Trophoblast cell (in vitro differentiated cells and primary cell): ENCODE measurements at regions not wholly inside any gene's neighbourhood (a gene's known extent, or its start where the extent isn't known, plus 50 kb on each side); places are given as distances from the start of the nearest gene placed in this dataset.

Experiments used
- DNase-seq, 2 donors: peaks; one replicate each; pipeline ENCODE4 v3.0.0-alpha.2; 2016
- H2AFZ ChIP-seq: 2 replicates; pipeline ENCODE4 v1.6.1; 2013; ENCODE audit warnings: low read length, moderate library complexity, mild to moderate bottlenecking; ENCODE audit not compliant: insufficient read depth, poor library complexity
- H2AK5ac ChIP-seq: 2 replicates; pipeline ENCODE4 v1.6.1; 2013; ENCODE audit warnings: mild to moderate bottlenecking, low read length
- H2BK120ac ChIP-seq: 2 replicates; pipeline ENCODE4 v1.6.1; 2013; ENCODE audit warnings: low read length, mild to moderate bottlenecking, moderate library complexity; ENCODE audit not compliant: insufficient read depth, poor library complexity
- H2BK12ac ChIP-seq: 2 replicates; pipeline ENCODE4 v1.6.1; 2013; ENCODE audit warnings: mild to moderate bottlenecking, low read length, moderate library complexity
- H2BK5ac ChIP-seq: 2 replicates; pipeline ENCODE4 v1.6.1; 2013; ENCODE audit warnings: low read length, low read depth, moderate library complexity, mild to moderate bottlenecking; ENCODE audit not compliant: poor library complexity
- H3K14ac ChIP-seq: 2 replicates; pipeline ENCODE4 v1.6.1; 2013; ENCODE audit warnings: mild to moderate bottlenecking, low read length
- H3K18ac ChIP-seq: 2 replicates; pipeline ENCODE4 v1.6.1; 2013; ENCODE audit warnings: mild to moderate bottlenecking, low read length
- H3K23ac ChIP-seq: 2 replicates; pipeline ENCODE4 v1.6.1; 2013; ENCODE audit warnings: low read length
- H3K27ac ChIP-seq: 2 replicates; pipeline ENCODE4 v1.5.1; 2013; ENCODE audit warnings: low read depth, mild to moderate bottlenecking, inconsistent platforms, low read length, moderate library complexity
- H3K27me3 ChIP-seq: 2 replicates; pipeline ENCODE4 v1.6.1; 2013; ENCODE audit warnings: inconsistent platforms, mild to moderate bottlenecking, low read length, moderate library complexity; ENCODE audit not compliant: insufficient read depth
- H3K36me3 ChIP-seq, 2 experiments: 1 replicate in 1 of 2; 2 replicates in 1 of 2; pipeline ENCODE4 v1.6.1; 2013; ENCODE audit warnings: low read length in 2 of 2, mild to moderate bottlenecking in 2 of 2, moderate library complexity in 1 of 2; ENCODE audit not compliant: insufficient read depth in 2 of 2, control insufficient read depth in 1 of 2
- H3K4ac ChIP-seq: 2 replicates; pipeline ENCODE4 v1.6.1; 2013; ENCODE audit warnings: low read depth, mild to moderate bottlenecking, low read length, moderate library complexity
- H3K4me1 ChIP-seq, 2 experiments: 1 replicate in 1 of 2; 2 replicates in 1 of 2; pipeline ENCODE4 v1.6.1; 2013; ENCODE audit warnings: low read length in 2 of 2, mild to moderate bottlenecking in 2 of 2, moderate library complexity in 1 of 2; ENCODE audit not compliant: insufficient read depth in 2 of 2, control insufficient read depth in 1 of 2
- H3K4me2 ChIP-seq: 2 replicates; pipeline ENCODE4 v1.6.1; 2013; ENCODE audit warnings: inconsistent platforms, mild to moderate bottlenecking, low read length, moderate library complexity
- H3K4me3 ChIP-seq: 2 replicates; pipeline ENCODE4 v1.5.1; 2013; ENCODE audit warnings: mild to moderate bottlenecking, low read depth, low read length, inconsistent platforms
- H3K79me1 ChIP-seq: one replicate; pipeline ENCODE4 v1.6.1; 2013; ENCODE audit warnings: low read length
- H3K79me2 ChIP-seq: 2 replicates; pipeline ENCODE4 v1.6.1; 2013; ENCODE audit warnings: low read length, mild to moderate bottlenecking; ENCODE audit not compliant: control insufficient read depth, insufficient read depth, poor library complexity
- H3K9ac ChIP-seq: 2 replicates; pipeline ENCODE4 v1.6.1; 2013; ENCODE audit warnings: mild to moderate bottlenecking, low read length
- H3K9me3 ChIP-seq: 2 replicates; pipeline ENCODE4 v1.6.1; 2013; ENCODE audit warnings: low read depth, mild to moderate bottlenecking, control low read depth, inconsistent platforms, low read length; ENCODE audit not compliant: insufficient read depth
- H4K12ac ChIP-seq: 2 replicates; pipeline ENCODE4 v1.6.1; 2013; ENCODE audit warnings: low read depth, mild to moderate bottlenecking, low read length, moderate library complexity
- H4K8ac ChIP-seq: 2 replicates; pipeline ENCODE4 v1.6.1; 2013; ENCODE audit warnings: low read depth, mild to moderate bottlenecking, low read length, moderate library complexity
- H4K91ac ChIP-seq: one replicate; pipeline ENCODE4 v1.6.1; 2013; ENCODE audit warnings: low read depth, mild to moderate bottlenecking, low read length, moderate library complexity
- WGBS: extraction: QIAGEN DNeasy Blood & Tissue Kit; methylation state at CpG from one replicate; pipeline ENCODE4 v1.1.7; 2013; ENCODE audit warnings: missing lambda C conversion rate; ENCODE audit not compliant: insufficient read length, insufficient coverage; ENCODE audit errors: extremely low coverage; 5-methylcytosine and 5-hydroxymethylcytosine counted together

DNA sequence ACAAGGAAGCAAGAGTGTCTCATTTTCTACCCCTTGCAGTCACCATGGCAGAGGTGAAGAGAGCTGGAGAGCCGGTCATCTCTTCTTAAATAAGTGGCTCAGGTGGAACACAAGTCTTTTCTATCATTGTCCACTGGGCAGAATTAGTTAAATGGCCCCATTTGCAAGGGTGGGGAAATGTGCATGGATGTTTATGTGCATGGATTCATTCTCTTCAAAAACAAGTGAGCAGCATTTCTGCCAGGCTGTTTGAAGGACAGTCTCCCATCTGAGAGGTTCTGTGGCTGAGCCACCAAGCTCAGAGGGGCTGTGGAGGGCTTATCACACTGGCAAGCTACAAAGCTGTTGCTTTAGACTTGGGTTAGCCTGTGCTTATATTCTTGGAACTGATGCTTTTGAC is 370.3 kb upstream of the MTPN start:
- no peaks in the 10 kb centered on the region for H3K79me2 ChIP-seq
- H4K91ac ChIP-seq: no peak overlapping the region
- no peak overlapping the region for H3K4ac ChIP-seq
- no peak overlapping the region for H3K27ac ChIP-seq
- no peak overlapping the region for H2BK5ac ChIP-seq
- DNase-seq: no peak
- H4K8ac ChIP-seq: no peak overlapping the region
- no peaks in the 10 kb centered on the region for H3K4me1 ChIP-seq
- no peak overlapping the region for H3K4me2 ChIP-seq
- H3K18ac ChIP-seq: no peak overlapping the region
- no peak overlapping the region for H3K14ac ChIP-seq
- H2AFZ ChIP-seq: no peak overlapping the region
- H3K4me3 ChIP-seq: no peak overlapping the region
- H4K12ac ChIP-seq: no peak overlapping the region
- H2AK5ac ChIP-seq: no peak overlapping the region
- no peak overlapping the region for H2BK12ac ChIP-seq
- no peak overlapping the region for H3K23ac ChIP-seq
- H3K9me3 ChIP-seq: no peaks in the 10 kb centered on the region
- H3K27me3 ChIP-seq: no peaks in the 10 kb centered on the region
- H2BK120ac ChIP-seq: no peak overlapping the region
- no peaks in the 10 kb centered on the region for H3K79me1 ChIP-seq
- no peak overlapping the region for H3K9ac ChIP-seq
- WGBS: no CpG with 5 or more reads among the region's 1 CpG
- H3K36me3 ChIP-seq: no peaks in the 10 kb centered on the region

DNA sequence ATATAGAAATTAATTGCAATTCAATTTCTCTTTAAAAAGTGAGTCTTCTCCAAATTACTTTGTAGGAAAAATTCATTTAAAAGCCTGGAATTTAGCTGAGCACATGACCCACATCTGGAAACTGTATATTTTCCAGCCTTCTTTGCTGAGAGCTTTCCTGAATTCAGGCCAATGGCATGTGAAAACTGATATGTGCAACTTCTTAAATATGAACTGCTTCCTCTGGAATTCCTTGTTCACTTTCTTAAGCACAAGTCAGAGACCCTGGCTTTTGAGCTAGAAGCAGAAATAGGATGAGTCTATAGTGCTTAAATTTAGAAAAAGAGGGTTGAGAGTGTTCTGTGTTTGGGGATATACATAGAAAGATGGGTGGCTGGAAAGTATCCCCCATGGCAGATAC is 365.1 kb upstream of the MTPN start:
- Histone ChIP-seq H2BK5ac (no peak overlapping the region), H3K4me2 (no peak overlapping the region), H3K79me1 (no peaks in the 10 kb centered on the region), H3K18ac (no peak overlapping the region), H3K27ac (no peak overlapping the region), H3K9me3 (no peaks in the 10 kb centered on the region), H4K8ac (no peak overlapping the region), H2AK5ac (no peak overlapping the region), H3K4ac (no peak overlapping the region), H2BK120ac (no peak overlapping the region), H3K9ac (no peak overlapping the region), H4K91ac (no peak overlapping the region), H3K79me2 (no peaks in the 10 kb centered on the region), H2BK12ac (no peak overlapping the region), H4K12ac (no peak overlapping the region), H3K4me3 (no peak overlapping the region), H3K14ac (no peak overlapping the region), H3K36me3 (no peaks in the 10 kb centered on the region), H3K27me3 (no peaks in the 10 kb centered on the region), H3K23ac (no peak overlapping the region), H3K4me1 (no peaks in the 10 kb centered on the region), H2AFZ (no peak overlapping the region)
- no peak for DNase-seq

DNA sequence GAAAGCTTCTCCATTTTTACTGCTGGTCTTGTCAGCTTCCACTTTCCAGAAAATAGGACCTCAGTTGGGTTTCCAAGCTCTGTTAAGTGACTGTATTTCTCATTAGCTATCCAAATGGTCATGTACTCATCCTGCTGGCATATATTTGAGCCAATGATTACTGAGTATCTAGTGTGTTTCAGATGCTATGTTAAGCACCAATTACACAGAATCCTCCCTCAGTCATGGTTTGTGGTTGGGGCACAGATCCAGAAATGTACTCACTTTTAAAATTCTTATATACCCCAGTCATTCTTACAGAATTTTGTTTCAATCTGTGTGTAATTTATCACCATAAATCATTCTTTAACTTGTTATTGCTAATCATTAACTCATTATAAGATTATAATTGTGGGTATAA is 362.3 kb upstream of the MTPN start:
- Histone ChIP-seq H3K79me1 (no peaks in the 10 kb centered on the region), H3K79me2 (no peaks in the 10 kb centered on the region), H3K9ac (no peak overlapping the region), H2BK5ac (no peak overlapping the region), H3K4me3 (no peak overlapping the region), H3K23ac (no peak overlapping the region), H2BK120ac (no peak overlapping the region), H4K12ac (no peak overlapping the region), H3K18ac (no peak overlapping the region), H3K9me3 (no peaks in the 10 kb centered on the region), H3K4me2 (no peak overlapping the region), H3K36me3 (no peaks in the 10 kb centered on the region), H4K8ac (no peak overlapping the region), H3K4ac (no peak overlapping the region), H4K91ac (no peak overlapping the region), H3K4me1 (no peaks in the 10 kb centered on the region), H3K27me3 (no peaks in the 10 kb centered on the region), H2AK5ac (no peak overlapping the region), H2AFZ (no peak overlapping the region), H3K27ac (no peak overlapping the region), H3K14ac (no peak overlapping the region), H2BK12ac (no peak overlapping the region)
- no peak for DNase-seq

DNA sequence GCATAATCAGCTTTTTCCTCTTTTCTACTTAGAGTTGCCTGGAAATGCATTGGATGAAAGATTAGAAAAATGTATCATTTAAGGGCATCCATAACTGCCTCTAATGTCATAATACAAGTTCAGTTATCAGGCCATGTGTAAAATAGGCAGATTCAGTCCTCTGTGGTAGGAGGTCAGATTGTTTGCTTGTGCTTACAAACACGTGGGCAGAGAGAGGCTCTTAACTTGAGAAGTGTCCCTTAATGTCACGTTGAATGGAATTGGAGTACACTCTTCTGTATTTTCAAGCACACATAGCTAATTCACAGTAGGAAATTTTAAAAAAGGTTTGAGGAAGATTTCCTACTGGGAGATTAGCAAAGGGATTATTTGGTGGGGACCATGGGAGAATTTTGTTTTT is 359.8 kb upstream of the MTPN start:
- H3K79me2 ChIP-seq: no peaks in the 10 kb centered on the region
- no peak overlapping the region for H3K4ac ChIP-seq
- no peak overlapping the region for H3K18ac ChIP-seq
- no peak overlapping the region for H2BK5ac ChIP-seq
- no peak overlapping the region for H2BK120ac ChIP-seq
- no CpG with 5 or more reads among the region's 2 CpGs for WGBS
- no peak overlapping the region for H4K8ac ChIP-seq
- no peak overlapping the region for H3K27ac ChIP-seq
- no peaks in the 10 kb centered on the region for H3K27me3 ChIP-seq
- no peaks in the 10 kb centered on the region for H3K4me1 ChIP-seq
- H3K14ac ChIP-seq: no peak overlapping the region
- no peaks in the 10 kb centered on the region for H3K9me3 ChIP-seq
- DNase-seq: no peak
- H3K9ac ChIP-seq: no peak overlapping the region
- no peak overlapping the region for H2BK12ac ChIP-seq
- no peak overlapping the region for H2AK5ac ChIP-seq
- H3K79me1 ChIP-seq: no peaks in the 10 kb centered on the region
- H3K23ac ChIP-seq: no peak overlapping the region
- no peak overlapping the region for H2AFZ ChIP-seq
- H3K4me3 ChIP-seq: no peak overlapping the region
- H3K36me3 ChIP-seq: no peaks in the 10 kb centered on the region
- H3K4me2 ChIP-seq: no peak overlapping the region
- no peak overlapping the region for H4K91ac ChIP-seq
- no peak overlapping the region for H4K12ac ChIP-seq

DNA sequence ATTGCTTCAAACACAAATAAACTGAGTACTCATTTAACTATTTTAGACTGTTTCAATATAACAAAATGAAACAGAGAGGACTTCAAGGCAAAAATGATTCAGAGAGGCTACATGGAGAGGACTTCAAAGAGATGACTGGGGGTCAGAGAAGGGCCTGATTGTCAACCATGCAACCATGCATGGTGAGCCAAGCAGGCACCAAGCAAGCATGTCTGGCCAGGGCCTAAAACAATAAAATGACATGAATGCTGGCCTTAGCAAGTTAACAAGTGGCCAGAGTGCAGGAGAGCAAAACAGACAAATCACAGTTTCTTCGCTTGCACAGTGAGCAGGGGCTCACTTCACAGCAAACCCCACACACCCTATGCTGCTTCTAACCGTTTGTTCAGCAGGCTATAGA is 356.5 kb upstream of the MTPN start:
- Histone ChIP-seq H3K4ac (no peak overlapping the region), H2BK5ac (no peak overlapping the region), H3K36me3 (no peaks in the 10 kb centered on the region), H3K23ac (no peak overlapping the region), H3K18ac (no peak overlapping the region), H3K4me3 (no peak overlapping the region), H3K79me1 (no peaks in the 10 kb centered on the region), H3K4me2 (no peak overlapping the region), H4K91ac (no peak overlapping the region), H2AK5ac (no peak overlapping the region), H3K4me1 (no peaks in the 10 kb centered on the region), H4K12ac (no peak overlapping the region), H3K79me2 (no peaks in the 10 kb centered on the region), H3K27ac (no peak overlapping the region), H2BK12ac (no peak overlapping the region), H3K9ac (no peak overlapping the region), H4K8ac (no peak overlapping the region), H3K27me3 (no peaks in the 10 kb centered on the region), H3K14ac (no peak overlapping the region), H2AFZ (no peak overlapping the region), H3K9me3 (no peaks in the 10 kb centered on the region), H2BK120ac (no peak overlapping the region)
- WGBS: no CpG with 5 or more reads among the region's 2 CpGs
- no peak for DNase-seq
